Bronchial epithelial cell (primary cell): ENCODE measurements at regions not wholly inside any gene's neighbourhood (a gene's known extent, or its start where the extent isn't known, plus 50 kb on each side); places are given as distances from the start of the nearest gene placed in this dataset.

Experiments used
- DNase-seq: peaks from one replicate; pipeline ENCODE4 v3.0.0-alpha.2; 2010; ENCODE audit warnings: low read depth
- FAIRE-seq: peaks from 2 replicates; lab custom pipeline; 2011; peaks lifted over from hg19 to GRCh38; lab: Jason Lieb, UNC
- H3K27me3 ChIP-seq: 2 replicates; pipeline ENCODE4 v1.5.1; 2011; ENCODE audit warnings: low read length; ENCODE audit not compliant: control insufficient read depth, insufficient read depth
- H3K36me3 ChIP-seq: 2 replicates; pipeline ENCODE4 v1.5.1; 2011; ENCODE audit warnings: low read length; ENCODE audit not compliant: control insufficient read depth, insufficient read depth
- H3K4me3 ChIP-seq: 2 replicates; pipeline ENCODE4 v1.5.1; 2011; ENCODE audit warnings: mild to moderate bottlenecking, low read depth, low read length, control low read depth
- CTCF ChIP-seq: IDR thresholded peaks from 2 replicates; pipeline ENCODE4 v1.5.1; 2011; ENCODE audit warnings: mild to moderate bottlenecking, moderate library complexity, low read length, control low read depth, inconsistent platforms; ENCODE audit not compliant: insufficient read depth, severe bottlenecking

DNA sequence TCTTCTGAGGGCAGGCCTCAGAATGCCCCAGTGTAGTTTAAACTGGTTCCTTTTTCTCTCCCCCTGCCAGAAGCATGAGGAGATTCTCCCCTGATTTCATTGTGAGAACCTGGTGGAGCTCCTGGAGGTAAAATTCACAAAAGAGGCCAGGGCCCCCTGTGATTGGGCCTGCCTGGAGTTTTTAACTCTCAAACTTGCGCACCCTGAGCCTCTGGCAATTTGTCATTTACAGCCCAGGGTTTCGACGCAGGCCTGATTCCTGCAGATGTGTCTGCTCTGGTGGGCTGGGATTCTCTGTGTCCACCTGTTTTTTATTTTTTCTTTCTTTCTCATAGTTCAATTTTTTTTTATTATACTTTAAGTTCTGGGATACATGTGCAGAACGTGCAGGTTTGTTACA, 157.9 kb downstream of the ASB1 start:
- Histone ChIP-seq H3K27me3 (no peaks in the 10 kb centered on the region), H3K36me3 (no peaks in the 10 kb centered on the region), H3K4me3 (no peak overlapping the region)
- TF ChIP-seq CTCF = no peak
- DNase-seq (no peak), FAIRE-seq (no peak)

- Histone ChIP-seq H3K27me3 (no peaks in the 10 kb centered on the region), H3K36me3 (no peaks in the 10 kb centered on the region), H3K4me3 (no peak overlapping the region)
- TF ChIP-seq CTCF = no peak
- DNase-seq (no peak), FAIRE-seq (no peak)
These were observed 159.4 kb downstream of the ASB1 start for GRCh38 chr2:238585836-238586821.

- no peaks in the 10 kb centered on the region for H3K36me3 ChIP-seq
- no peaks in the 10 kb centered on the region for H3K27me3 ChIP-seq
- DNase-seq (no peak), FAIRE-seq (no peak)
- no peak overlapping the region for H3K4me3 ChIP-seq
- TF ChIP-seq CTCF = no peak
These were observed 160.4 kb downstream of the ASB1 start for GRCh38 chr2:238586931-238587775.

DNA sequence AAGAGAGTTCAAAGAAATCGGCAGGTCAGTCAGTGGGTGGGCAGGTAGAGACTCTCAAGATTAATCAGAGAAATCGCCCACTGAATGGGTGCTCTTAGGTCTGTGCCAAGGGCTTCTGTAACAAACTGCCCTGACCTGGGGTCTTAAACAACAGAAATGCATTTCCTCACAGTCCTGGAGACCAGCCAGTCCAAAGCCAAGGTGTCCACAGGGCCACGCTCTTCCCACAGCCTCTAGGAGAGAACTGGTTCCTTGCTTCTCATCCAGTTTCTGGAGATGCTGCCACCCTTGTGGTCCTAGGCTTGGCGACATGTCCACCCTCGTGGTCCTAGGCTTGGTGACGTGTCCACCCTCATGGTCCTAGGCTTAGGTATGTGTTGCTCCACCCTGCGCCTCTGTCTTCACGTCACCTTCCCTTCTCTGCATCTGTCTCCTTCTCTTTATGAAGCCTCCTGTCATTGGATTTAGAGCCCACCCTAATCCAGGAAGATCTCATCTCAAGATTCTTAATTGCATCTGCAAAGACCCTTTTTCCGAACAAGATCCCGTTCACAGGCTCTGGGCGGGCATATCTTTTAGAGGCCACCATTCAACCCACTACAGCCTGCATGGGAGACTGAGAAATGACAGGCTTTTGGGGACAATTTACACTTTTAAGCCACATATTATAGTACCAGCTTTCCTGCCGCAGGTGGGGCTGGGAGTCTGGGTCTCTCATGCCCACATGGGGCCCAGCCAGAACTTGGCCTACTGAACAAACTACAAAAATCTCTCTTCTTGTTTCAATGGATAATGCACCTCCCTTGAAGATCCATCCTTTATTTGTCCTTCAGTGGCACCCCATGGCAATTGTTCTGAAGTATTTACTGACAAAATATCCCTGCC, 161.3 kb downstream of the ASB1 start:
- peak; percentile 47 for FAIRE-seq
- no peak for TF ChIP-seq CTCF
- Histone ChIP-seq H3K4me3 (no peak overlapping the region), H3K27me3 (no peaks in the 10 kb centered on the region), H3K36me3 (no peaks in the 10 kb centered on the region)
- no peak for DNase-seq
